HEK293 (cell line): ENCODE measurements at regions not wholly inside any gene's neighbourhood (a gene's known extent, or its start where the extent isn't known, plus 50 kb on each side); places are given as distances from the start of the nearest gene placed in this dataset.

Experiments
- CTCF ChIA-PET: fragments of 350-600 bp; formaldehyde crosslinking; extraction: SDS; loops from one replicate; lab custom pipeline; 2021; ENCODE audit warnings: antibody characterized with exemption; lab: Yijun Ruan, JAX
- POLR2A ChIA-PET: fragments of 300-600 bp; formaldehyde crosslinking; extraction: SDS; loops from one replicate; lab custom pipeline; 2020; ENCODE audit warnings: antibody characterized with exemption, inconsistent platforms; lab: Yijun Ruan, JAX
- H3K27ac ChIP-seq: fragments of 200-500 bp; sonication (Bioruptor generic); 2 replicates; pipeline ENCODE4 v1.5.1; 2014; ENCODE audit warnings: low read depth, low read length, control low read depth, inconsistent platforms; ENCODE audit errors: extremely low read depth
- H3K36me3 ChIP-seq, 2 experiments: fragments of 200-500 bp in 1 of 2; sonication (Bioruptor generic) in 1 of 2; 1 replicate in 1 of 2; 2 replicates in 1 of 2; pipeline ENCODE4 v1.5.1; 2014 to 2017; ENCODE audit warnings: inconsistent platforms in 2 of 2, low read length in 2 of 2; ENCODE audit not compliant: control insufficient read depth in 2 of 2, insufficient read depth in 1 of 2
- H3K4me1 ChIP-seq: fragments of 200-500 bp; sonication (Bioruptor generic); 2 replicates; pipeline ENCODE4 v1.5.1; 2014; ENCODE audit warnings: mild to moderate bottlenecking, low read length, inconsistent platforms; ENCODE audit not compliant: control insufficient read depth, insufficient read depth
- H3K4me3 ChIP-seq: 2 replicates; pipeline ENCODE4 v1.5.1; 2011; ENCODE audit warnings: low read depth, mild to moderate bottlenecking, control low read depth, low read length, moderate library complexity
- H3K9me3 ChIP-seq: fragments of 200-500 bp; sonication (Bioruptor generic); 2 replicates; pipeline ENCODE4 v1.5.1; 2014; ENCODE audit warnings: low read depth, low read length, inconsistent platforms; ENCODE audit not compliant: control insufficient read depth, insufficient read depth
- KLF10 ChIP-seq: fragments of 450-650 bp; IDR thresholded peaks from 2 replicates; pipeline ENCODE4 v1.5.1; 2018; ENCODE audit warnings: missing biosample characterization, mild to moderate bottlenecking, missing genetic modification characterization
- MZF1 ChIP-seq: fragments of 450-650 bp; formaldehyde crosslinking; IDR thresholded peaks from 2 replicates; pipeline ENCODE4 v1.5.1; 2017; ENCODE audit warnings: missing biosample characterization, missing genetic modification characterization, borderline replicate concordance
- OSR2 ChIP-seq: fragments of 450-650 bp; formaldehyde crosslinking; IDR thresholded peaks from 2 replicates; pipeline ENCODE4 v1.5.1; 2016; ENCODE audit warnings: missing biosample characterization, missing genetic modification characterization
- SP3 ChIP-seq: fragments of 450-650 bp; formaldehyde crosslinking; IDR thresholded peaks from 2 replicates; pipeline ENCODE4 v1.5.1; 2016; ENCODE audit warnings: missing biosample characterization, missing genetic modification characterization
- ZBTB20 ChIP-seq: fragments of 450-650 bp; formaldehyde crosslinking; IDR thresholded peaks from 2 replicates; pipeline ENCODE4 v1.5.1; 2016; ENCODE audit warnings: missing biosample characterization, missing genetic modification characterization
- ZNF132 ChIP-seq: fragments of 450-650 bp; formaldehyde crosslinking; IDR thresholded peaks from 2 replicates; pipeline ENCODE4 v1.5.1; 2017; ENCODE audit warnings: missing biosample characterization, missing genetic modification characterization, borderline replicate concordance
- ZNF23 ChIP-seq: fragments of 450-650 bp; formaldehyde crosslinking; IDR thresholded peaks from 2 replicates; pipeline ENCODE4 v1.5.1; 2016; ENCODE audit warnings: missing biosample characterization, missing genetic modification characterization, borderline replicate concordance
- ZNF248 ChIP-seq: fragments of 450-650 bp; formaldehyde crosslinking; IDR thresholded peaks from 2 replicates; pipeline ENCODE4 v1.5.1; 2017; ENCODE audit warnings: missing biosample characterization, missing genetic modification characterization
- ZNF324 ChIP-seq: fragments of 450-650 bp; formaldehyde crosslinking; IDR thresholded peaks from 2 replicates; pipeline ENCODE4 v1.5.1; 2016; ENCODE audit warnings: missing biosample characterization, missing genetic modification characterization
- ZNF473 ChIP-seq: fragments of 450-650 bp; formaldehyde crosslinking; IDR thresholded peaks from 2 replicates; pipeline ENCODE4 v1.5.1; 2017; ENCODE audit warnings: missing biosample characterization, missing genetic modification characterization
- ZNF549 ChIP-seq: fragments of 450-650 bp; IDR thresholded peaks from 2 replicates; pipeline ENCODE4 v1.5.1; 2018; ENCODE audit warnings: missing biosample characterization, missing genetic modification characterization, mild to moderate bottlenecking, inconsistent platforms, moderate library complexity
- ZNF558 ChIP-seq: fragments of 450-650 bp; formaldehyde crosslinking; IDR thresholded peaks from 2 replicates; pipeline ENCODE4 v1.5.1; 2016; ENCODE audit warnings: missing biosample characterization, missing genetic modification characterization
- ZNF658 ChIP-seq: fragments of 450-650 bp; formaldehyde crosslinking; IDR thresholded peaks from 2 replicates; pipeline ENCODE4; 2016; ENCODE audit warnings: missing biosample characterization, missing genetic modification characterization
- ZNF664 ChIP-seq: fragments of 450-650 bp; formaldehyde crosslinking; IDR thresholded peaks from 2 replicates; pipeline ENCODE4 v1.5.1; 2016; ENCODE audit warnings: missing biosample characterization, missing genetic modification characterization
- ZNF677 ChIP-seq: fragments of 450-650 bp; IDR thresholded peaks from 2 replicates; pipeline ENCODE4 v1.5.0; 2018; ENCODE audit warnings: missing biosample characterization, mild to moderate bottlenecking, missing genetic modification characterization, moderate library complexity
- ZSCAN16 ChIP-seq: fragments of 450-650 bp; formaldehyde crosslinking; IDR thresholded peaks from 2 replicates; pipeline ENCODE4 v1.5.1; 2016; ENCODE audit warnings: missing biosample characterization, missing genetic modification characterization
- ZXDB ChIP-seq: fragments of 450-650 bp; formaldehyde crosslinking; IDR thresholded peaks from 2 replicates; pipeline ENCODE4 v1.5.1; 2016; ENCODE audit warnings: missing biosample characterization, missing genetic modification characterization
- TF ChIP-seq, protein P1 (sequence below): fragments of 450-650 bp; formaldehyde crosslinking; IDR thresholded peaks from 2 replicates; pipeline ENCODE4 v1.5.1; 2016; ENCODE audit warnings: missing biosample characterization, missing genetic modification characterization
- TF ChIP-seq, protein P2 (sequence below): fragments of 450-650 bp; formaldehyde crosslinking; IDR thresholded peaks from 2 replicates; pipeline ENCODE4 v1.5.1; 2017; ENCODE audit warnings: missing biosample characterization, mild to moderate bottlenecking, missing genetic modification characterization, moderate library complexity
- TF ChIP-seq, protein P3 (sequence below): fragments of 450-650 bp; formaldehyde crosslinking; conservative IDR thresholded peaks from 2 replicates; pipeline ENCODE4 v1.5.1; 2016; ENCODE audit warnings: low read depth, missing biosample characterization, missing genetic modification characterization

DNA sequence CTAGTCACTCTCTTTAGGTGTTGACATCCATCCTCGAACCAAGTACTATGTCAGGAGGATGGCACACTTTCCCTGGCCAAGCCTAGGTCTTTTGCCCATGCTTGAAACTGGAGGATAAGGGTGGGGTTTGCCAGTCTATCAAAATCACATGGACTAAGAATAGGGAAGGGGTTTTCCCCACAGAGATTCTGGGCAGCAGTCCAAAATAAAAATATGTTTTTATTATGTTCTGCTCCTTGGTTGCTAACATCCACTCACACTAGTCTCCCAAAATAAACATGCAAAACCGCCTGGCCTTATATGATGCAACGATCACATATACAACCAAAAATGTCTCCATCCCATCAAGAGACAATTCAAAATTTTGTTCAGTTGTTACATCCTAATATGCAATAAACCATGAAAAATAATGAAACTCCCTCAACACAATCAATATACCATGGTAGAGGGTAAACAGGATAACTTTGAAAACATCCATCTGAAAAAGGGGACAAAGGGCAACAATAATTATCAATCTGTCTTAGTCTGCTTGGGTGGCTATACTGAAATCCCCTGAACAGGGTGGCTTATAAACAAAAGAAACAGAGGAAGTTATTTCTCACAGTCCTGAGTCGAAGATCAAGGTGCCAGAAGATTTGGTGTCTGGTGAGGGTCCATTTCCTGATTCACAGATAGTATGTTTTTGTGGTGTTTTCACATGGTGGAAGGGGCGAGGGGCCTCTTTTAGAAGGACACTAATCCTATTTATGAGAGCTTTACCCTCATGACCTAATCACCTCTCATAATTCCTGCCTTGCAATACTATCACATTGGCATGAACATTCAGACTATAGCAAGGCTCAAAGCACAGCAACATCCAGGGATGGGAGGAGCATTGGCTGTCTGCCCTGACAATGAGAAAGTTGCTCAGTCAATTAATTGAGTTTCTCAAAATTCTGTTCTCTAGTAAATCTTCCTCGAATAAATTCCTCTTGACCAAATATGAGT is 159.3 kb downstream of the ETV1 start:
- Histone ChIP-seq H3K9me3 (no peaks in the 10 kb centered on the region), H3K27ac (no peak overlapping the region), H3K4me3 (no peak overlapping the region), H3K4me1 (no peaks in the 10 kb centered on the region), H3K36me3 (no peaks in the 10 kb centered on the region)
- ChIA-PET CTCF (no interaction called here), POLR2A (no interaction called here)
- TF ChIP-seq ZBTB20: no peak
- TF ChIP-seq, protein P1, sequence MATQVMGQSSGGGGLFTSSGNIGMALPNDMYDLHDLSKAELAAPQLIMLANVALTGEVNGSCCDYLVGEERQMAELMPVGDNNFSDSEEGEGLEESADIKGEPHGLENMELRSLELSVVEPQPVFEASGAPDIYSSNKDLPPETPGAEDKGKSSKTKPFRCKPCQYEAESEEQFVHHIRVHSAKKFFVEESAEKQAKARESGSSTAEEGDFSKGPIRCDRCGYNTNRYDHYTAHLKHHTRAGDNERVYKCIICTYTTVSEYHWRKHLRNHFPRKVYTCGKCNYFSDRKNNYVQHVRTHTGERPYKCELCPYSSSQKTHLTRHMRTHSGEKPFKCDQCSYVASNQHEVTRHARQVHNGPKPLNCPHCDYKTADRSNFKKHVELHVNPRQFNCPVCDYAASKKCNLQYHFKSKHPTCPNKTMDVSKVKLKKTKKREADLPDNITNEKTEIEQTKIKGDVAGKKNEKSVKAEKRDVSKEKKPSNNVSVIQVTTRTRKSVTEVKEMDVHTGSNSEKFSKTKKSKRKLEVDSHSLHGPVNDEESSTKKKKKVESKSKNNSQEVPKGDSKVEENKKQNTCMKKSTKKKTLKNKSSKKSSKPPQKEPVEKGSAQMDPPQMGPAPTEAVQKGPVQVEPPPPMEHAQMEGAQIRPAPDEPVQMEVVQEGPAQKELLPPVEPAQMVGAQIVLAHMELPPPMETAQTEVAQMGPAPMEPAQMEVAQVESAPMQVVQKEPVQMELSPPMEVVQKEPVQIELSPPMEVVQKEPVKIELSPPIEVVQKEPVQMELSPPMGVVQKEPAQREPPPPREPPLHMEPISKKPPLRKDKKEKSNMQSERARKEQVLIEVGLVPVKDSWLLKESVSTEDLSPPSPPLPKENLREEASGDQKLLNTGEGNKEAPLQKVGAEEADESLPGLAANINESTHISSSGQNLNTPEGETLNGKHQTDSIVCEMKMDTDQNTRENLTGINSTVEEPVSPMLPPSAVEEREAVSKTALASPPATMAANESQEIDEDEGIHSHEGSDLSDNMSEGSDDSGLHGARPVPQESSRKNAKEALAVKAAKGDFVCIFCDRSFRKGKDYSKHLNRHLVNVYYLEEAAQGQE (tag by site-specific recombination): no peak
- TF ChIP-seq ZXDB (tag by site-specific recombination): no peak
- TF ChIP-seq ZNF23 (tag by site-specific recombination): no peak
- no peak for TF ChIP-seq ZNF324 (tag by site-specific recombination)
- no peak for TF ChIP-seq MZF1 (tag by site-specific recombination)
- TF ChIP-seq, protein P2, sequence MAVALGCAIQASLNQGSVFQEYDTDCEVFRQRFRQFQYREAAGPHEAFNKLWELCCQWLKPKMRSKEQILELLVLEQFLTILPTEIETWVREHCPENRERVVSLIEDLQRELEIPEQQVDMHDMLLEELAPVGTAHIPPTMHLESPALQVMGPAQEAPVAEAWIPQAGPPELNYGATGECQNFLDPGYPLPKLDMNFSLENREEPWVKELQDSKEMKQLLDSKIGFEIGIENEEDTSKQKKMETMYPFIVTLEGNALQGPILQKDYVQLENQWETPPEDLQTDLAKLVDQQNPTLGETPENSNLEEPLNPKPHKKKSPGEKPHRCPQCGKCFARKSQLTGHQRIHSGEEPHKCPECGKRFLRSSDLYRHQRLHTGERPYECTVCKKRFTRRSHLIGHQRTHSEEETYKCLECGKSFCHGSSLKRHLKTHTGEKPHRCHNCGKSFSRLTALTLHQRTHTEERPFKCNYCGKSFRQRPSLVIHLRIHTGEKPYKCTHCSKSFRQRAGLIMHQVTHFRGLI (tag by site-specific recombination): no peak
- TF ChIP-seq ZNF549 (tag by site-specific recombination): no peak
- no peak for TF ChIP-seq SP3
- TF ChIP-seq KLF10 (tag by site-specific recombination): no peak
- no peak for TF ChIP-seq ZNF664 (tag by site-specific recombination)
- no peak for TF ChIP-seq ZNF473
- no peak for TF ChIP-seq ZNF248 (tag by site-specific recombination)
- TF ChIP-seq ZNF132 (tag by site-specific recombination): no peak
- TF ChIP-seq, protein P3, sequence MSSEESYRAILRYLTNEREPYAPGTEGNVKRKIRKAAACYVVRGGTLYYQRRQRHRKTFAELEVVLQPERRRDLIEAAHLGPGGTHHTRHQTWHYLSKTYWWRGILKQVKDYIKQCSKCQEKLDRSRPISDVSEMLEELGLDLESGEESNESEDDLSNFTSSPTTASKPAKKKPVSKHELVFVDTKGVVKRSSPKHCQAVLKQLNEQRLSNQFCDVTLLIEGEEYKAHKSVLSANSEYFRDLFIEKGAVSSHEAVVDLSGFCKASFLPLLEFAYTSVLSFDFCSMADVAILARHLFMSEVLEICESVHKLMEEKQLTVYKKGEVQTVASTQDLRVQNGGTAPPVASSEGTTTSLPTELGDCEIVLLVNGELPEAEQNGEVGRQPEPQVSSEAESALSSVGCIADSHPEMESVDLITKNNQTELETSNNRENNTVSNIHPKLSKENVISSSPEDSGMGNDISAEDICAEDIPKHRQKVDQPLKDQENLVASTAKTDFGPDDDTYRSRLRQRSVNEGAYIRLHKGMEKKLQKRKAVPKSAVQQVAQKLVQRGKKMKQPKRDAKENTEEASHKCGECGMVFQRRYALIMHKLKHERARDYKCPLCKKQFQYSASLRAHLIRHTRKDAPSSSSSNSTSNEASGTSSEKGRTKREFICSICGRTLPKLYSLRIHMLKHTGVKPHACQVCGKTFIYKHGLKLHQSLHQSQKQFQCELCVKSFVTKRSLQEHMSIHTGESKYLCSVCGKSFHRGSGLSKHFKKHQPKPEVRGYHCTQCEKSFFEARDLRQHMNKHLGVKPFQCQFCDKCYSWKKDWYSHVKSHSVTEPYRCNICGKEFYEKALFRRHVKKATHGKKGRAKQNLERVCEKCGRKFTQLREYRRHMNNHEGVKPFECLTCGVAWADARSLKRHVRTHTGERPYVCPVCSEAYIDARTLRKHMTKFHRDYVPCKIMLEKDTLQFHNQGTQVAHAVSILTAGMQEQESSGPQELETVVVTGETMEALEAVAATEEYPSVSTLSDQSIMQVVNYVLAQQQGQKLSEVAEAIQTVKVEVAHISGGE (tag by site-specific recombination): no peak
- TF ChIP-seq ZNF558 (tag by site-specific recombination): no peak
- no peak for TF ChIP-seq ZSCAN16
- TF ChIP-seq ZNF677 (tag by site-specific recombination): no peak
- no peak for TF ChIP-seq OSR2
- no peak for TF ChIP-seq ZNF658 (tag by site-specific recombination)
